C4-2B (cell line): ENCODE measurements at regions not wholly inside any gene's neighbourhood (a gene's known extent, or its start where the extent isn't known, plus 50 kb on each side); places are given as distances from the start of the nearest gene placed in this dataset.

Experiments
- ZFX ChIP-seq: fragments of 450-650 bp; IDR thresholded peaks from 2 replicates; pipeline ENCODE4 v1.6.1; 2017
- TF ChIP-seq, protein P1 (sequence below): fragments of 450-650 bp; conservative IDR thresholded peaks from 2 replicates; pipeline ENCODE4 v1.5.1; 2017; ENCODE audit warnings: mild to moderate bottlenecking

DNA sequence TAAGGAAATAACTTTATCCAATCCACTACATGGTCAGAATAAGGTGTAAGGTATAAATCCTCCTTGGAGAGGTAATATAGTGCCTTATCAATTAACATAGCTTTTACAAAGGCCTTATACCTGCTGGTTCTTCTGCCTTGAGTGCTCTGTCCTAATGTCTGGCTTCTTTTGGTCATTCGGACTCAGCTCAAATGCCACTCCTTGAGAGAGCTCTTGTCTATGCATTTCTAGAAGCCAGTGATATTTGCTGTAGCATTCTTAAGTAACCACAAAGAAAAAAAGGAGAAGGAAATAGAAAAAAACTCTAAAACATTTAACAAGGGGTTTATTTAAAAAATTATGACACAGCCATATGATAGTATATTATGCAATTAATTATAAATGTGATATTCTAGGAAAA, 444.8 kb upstream of the SLIT2 start:
- TF ChIP-seq, protein P1, sequence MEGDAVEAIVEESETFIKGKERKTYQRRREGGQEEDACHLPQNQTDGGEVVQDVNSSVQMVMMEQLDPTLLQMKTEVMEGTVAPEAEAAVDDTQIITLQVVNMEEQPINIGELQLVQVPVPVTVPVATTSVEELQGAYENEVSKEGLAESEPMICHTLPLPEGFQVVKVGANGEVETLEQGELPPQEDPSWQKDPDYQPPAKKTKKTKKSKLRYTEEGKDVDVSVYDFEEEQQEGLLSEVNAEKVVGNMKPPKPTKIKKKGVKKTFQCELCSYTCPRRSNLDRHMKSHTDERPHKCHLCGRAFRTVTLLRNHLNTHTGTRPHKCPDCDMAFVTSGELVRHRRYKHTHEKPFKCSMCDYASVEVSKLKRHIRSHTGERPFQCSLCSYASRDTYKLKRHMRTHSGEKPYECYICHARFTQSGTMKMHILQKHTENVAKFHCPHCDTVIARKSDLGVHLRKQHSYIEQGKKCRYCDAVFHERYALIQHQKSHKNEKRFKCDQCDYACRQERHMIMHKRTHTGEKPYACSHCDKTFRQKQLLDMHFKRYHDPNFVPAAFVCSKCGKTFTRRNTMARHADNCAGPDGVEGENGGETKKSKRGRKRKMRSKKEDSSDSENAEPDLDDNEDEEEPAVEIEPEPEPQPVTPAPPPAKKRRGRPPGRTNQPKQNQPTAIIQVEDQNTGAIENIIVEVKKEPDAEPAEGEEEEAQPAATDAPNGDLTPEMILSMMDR, result no peak
- no peak for TF ChIP-seq ZFX
